Loucy (cell line): ENCODE measurements at regions not wholly inside any gene's neighbourhood (a gene's known extent, or its start where the extent isn't known, plus 50 kb on each side); places are given as distances from the start of the nearest gene placed in this dataset.

Source experiments
- CTCF ChIP-seq: fragments of 200-600 bp; sonication (generic); conservative IDR thresholded peaks from 2 replicates; pipeline ENCODE4 v1.5.1; 2014; ENCODE audit warnings: mild to moderate bottlenecking, antibody characterized with exemption, low read length
- EZH2phosphoT487 ChIP-seq: fragments of 200-600 bp; IDR thresholded peaks from 2 replicates; pipeline ENCODE4 v1.6.1; 2018; ENCODE audit warnings: antibody characterized with exemption, mild to moderate bottlenecking, moderate library complexity, borderline replicate concordance

GRCh38 chr11:69580529-69580928 is 60.4 kb upstream of the CCND1 start:
- no peak for TF ChIP-seq CTCF
- TF ChIP-seq EZH2phosphoT487 = no peak
